Neutrophil (primary cell): ENCODE measurements at regions not wholly inside any gene's neighbourhood (a gene's known extent, or its start where the extent isn't known, plus 50 kb on each side); places are given as distances from the start of the nearest gene placed in this dataset.

ENCODE experiments used
- H3K27ac ChIP-seq: fragments of 200-600 bp; sonication (generic); 2 replicates; pipeline ENCODE4 v1.5.1; 2016; ENCODE audit warnings: mild to moderate bottlenecking, moderate library complexity
- H3K27me3 ChIP-seq: fragments of 200-600 bp; sonication (generic); 2 replicates; pipeline ENCODE4 v1.6.0; 2016; ENCODE audit warnings: mild to moderate bottlenecking
- H3K36me3 ChIP-seq: fragments of 200-600 bp; sonication (generic); 2 replicates; pipeline ENCODE4 v1.5.1; 2017
- H3K4me1 ChIP-seq, 2 experiments: fragments of 200-600 bp in 1 of 2; sonication (generic) in 1 of 2; 1 replicate in 1 of 2; 2 replicates in 1 of 2; pipeline versions ENCODE4 v1.5.1 to v1.6.1; 2013 to 2016; ENCODE audit warnings: low read depth in 1 of 2, low read length in 1 of 2, mild to moderate bottlenecking in 1 of 2, moderate library complexity in 1 of 2; ENCODE audit not compliant: control insufficient read depth in 1 of 2, insufficient read depth in 1 of 2
- H3K4me3 ChIP-seq, 2 experiments: fragments of 200-600 bp in 1 of 2; sonication (generic) in 1 of 2; 1 replicate in 1 of 2; 2 replicates in 1 of 2; pipeline ENCODE4 v1.5.1; 2013 to 2016; ENCODE audit warnings: low read depth in 1 of 2, low read length in 1 of 2, mild to moderate bottlenecking in 1 of 2, moderate library complexity in 1 of 2
- H3K9me3 ChIP-seq: fragments of 200-600 bp; sonication (generic); 2 replicates; pipeline ENCODE4 v1.5.1; 2016
- TF ChIP-seq, protein P1 (sequence below): fragments of 200-600 bp; sonication (generic); IDR thresholded peaks from 2 replicates; pipeline ENCODE4 v1.5.1; 2016; ENCODE audit warnings: antibody characterized with exemption

DNA sequence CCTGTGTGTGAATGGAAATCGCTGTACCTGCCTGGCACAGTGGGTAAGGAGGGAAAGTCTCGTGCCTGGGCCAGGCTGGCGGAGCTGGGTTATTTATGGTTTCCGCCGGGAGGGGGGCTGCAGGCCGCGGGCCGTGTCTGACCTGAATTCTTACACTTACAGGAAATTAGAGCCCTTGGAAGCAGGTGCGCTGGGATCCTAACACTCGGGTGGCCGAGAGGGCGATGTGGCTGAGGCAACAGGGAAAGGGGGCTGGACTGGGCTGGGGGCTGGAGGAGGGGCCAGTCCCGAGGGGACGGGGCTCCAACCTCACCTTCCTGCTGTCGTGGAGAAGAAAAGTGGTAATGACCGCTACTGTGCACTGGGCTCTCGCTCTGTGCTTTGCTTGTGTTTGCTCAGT lies 109.4 kb upstream of the WNT4 start:
- Histone ChIP-seq H3K9me3 (no peaks in the 10 kb centered on the region), H3K4me3 (no peak overlapping the region), H3K4me1 (no peaks in the 10 kb centered on the region), H3K27ac (no peak overlapping the region), H3K36me3 (no peaks in the 10 kb centered on the region), H3K27me3 (peaks cover 35% of the 10 kb centered on the region)
- TF ChIP-seq, protein P1, sequence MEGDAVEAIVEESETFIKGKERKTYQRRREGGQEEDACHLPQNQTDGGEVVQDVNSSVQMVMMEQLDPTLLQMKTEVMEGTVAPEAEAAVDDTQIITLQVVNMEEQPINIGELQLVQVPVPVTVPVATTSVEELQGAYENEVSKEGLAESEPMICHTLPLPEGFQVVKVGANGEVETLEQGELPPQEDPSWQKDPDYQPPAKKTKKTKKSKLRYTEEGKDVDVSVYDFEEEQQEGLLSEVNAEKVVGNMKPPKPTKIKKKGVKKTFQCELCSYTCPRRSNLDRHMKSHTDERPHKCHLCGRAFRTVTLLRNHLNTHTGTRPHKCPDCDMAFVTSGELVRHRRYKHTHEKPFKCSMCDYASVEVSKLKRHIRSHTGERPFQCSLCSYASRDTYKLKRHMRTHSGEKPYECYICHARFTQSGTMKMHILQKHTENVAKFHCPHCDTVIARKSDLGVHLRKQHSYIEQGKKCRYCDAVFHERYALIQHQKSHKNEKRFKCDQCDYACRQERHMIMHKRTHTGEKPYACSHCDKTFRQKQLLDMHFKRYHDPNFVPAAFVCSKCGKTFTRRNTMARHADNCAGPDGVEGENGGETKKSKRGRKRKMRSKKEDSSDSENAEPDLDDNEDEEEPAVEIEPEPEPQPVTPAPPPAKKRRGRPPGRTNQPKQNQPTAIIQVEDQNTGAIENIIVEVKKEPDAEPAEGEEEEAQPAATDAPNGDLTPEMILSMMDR: no peak

DNA sequence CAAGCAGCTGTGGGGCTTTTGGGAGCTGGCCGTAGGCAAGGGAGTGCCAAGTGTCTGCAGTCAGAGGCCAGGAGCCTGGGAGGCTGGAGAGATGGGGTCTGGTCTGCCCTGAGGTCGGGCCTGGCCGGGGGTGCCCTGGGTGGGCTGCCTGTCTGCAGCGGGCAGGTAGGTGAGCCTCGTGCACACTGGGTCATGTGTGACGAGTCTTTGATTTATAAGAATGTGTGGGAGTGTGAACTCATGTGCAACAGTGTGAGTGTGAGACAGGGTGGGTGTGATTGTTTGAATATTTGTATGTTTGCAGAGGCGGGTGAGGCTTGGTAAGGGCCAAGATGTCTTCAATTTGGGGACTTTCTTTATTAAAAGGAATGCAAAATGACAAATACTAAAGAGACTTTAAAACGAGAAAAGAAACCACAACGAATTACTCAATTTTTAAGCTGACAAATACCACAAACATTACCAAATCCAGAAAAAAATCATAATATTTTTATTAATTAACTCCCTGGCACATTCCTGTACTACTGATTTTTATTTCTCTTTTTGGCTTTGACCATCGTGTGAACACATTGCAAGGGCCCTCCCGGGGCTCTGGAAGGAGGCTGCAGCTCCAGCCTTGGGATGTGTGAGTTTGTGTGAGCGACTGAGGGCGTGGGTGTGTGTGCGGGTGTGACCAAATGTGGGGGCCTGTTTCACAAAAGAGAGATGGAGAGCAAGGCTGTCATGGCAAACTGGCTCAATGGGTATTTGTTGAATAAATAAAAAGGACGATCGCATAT lies 110.3 kb upstream of the WNT4 start:
- Histone ChIP-seq H3K27me3 (peaks cover 31% of the 10 kb centered on the region), H3K4me1 (no peaks in the 10 kb centered on the region), H3K4me3 (no peak overlapping the region), H3K9me3 (no peaks in the 10 kb centered on the region), H3K27ac (no peak overlapping the region), H3K36me3 (no peaks in the 10 kb centered on the region)
- TF ChIP-seq, protein P1: no peak

DNA sequence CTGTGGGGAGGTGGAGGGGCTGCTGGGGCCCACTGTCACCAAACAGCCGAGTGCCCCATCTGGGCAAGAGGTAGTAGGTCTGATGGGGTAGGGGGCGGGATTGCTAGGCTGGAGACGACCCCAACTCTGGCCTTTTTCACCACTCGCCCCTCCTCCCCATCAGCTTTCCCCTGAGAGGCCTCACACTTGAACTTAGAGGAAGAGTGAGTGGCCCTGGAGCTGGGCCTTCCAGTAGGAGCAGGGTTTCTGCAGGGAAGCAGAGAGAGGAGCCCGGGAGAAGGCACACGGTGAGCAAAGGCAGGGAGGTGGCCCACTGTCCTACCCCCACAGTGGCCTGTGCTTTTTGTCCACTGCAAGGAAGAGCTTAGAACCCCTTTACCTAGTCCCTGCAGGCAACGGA lies 111.9 kb upstream of the WNT4 start:
- Histone ChIP-seq H3K27ac (no peak overlapping the region), H3K4me3 (no peak overlapping the region), H3K4me1 (no peaks in the 10 kb centered on the region), H3K36me3 (no peaks in the 10 kb centered on the region), H3K27me3 (peaks cover 24% of the 10 kb centered on the region), H3K9me3 (no peaks in the 10 kb centered on the region)
- TF ChIP-seq, protein P1: no peak

DNA sequence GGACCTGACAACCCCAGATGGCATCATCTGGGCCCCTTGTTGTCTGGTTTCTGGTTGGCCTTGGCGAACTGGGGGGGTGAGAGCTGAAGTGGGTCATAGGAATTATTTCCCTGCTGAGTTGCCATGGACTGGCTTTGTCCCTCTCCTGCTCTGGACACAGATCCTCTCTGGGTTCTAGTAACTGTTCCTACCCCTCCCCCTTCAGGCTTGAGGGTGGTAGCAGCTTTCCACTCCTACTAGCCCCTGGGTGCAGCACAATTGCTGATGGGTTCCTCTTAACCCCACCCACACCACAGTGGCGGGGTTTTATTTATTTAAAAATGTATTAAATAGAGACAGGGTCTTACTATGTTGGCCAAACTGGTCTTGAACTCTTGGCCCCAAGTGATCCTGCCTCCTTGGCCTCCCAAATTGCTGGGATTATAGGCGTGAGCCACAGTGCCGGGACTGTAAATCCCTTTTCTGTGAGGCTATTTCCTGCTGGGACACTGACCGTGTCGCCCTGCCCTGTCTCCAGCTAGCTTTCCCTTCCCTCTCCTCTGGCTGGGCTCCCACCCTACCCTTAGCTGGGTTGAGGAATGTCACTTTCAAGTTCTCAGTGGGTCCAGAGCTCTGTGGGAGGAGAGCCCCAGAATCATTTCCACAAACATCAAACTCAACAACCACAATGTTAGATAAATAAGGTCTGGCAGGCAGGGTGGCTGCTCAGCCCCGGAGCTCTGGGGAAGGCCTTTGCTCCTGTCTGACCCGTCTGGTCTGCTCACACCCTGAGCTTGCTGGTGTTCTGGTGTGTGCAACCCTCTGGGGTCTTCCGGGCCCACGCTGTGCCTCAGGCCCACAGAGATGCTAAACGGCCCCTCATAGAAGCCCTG lies 112.7 kb upstream of the WNT4 start:
- no peaks in the 10 kb centered on the region for H3K36me3 ChIP-seq
- H3K4me1 ChIP-seq: no peaks in the 10 kb centered on the region
- no peak overlapping the region for H3K4me3 ChIP-seq
- peaks cover 24% of the 10 kb centered on the region for H3K27me3 ChIP-seq
- no peaks in the 10 kb centered on the region for H3K9me3 ChIP-seq
- no peak overlapping the region for H3K27ac ChIP-seq
- TF ChIP-seq, protein P1: no peak

DNA sequence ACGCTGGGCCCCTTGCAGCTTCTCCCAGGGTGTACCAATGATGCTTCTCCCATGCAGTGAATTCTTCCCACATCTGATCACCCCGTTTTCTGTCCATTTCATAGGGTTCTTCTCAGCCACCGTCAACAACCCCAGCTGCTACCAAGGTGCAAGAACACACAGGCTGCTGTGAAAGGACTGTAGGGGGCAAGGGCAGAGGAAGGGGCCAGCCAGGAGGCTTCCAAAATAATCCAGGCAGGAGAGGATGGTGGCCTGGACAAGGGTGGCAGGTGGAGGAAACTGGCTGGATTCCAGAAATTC lies 113.3 kb upstream of the WNT4 start:
- Histone ChIP-seq H3K4me1 (no peaks in the 10 kb centered on the region), H3K4me3 (no peak overlapping the region), H3K9me3 (no peaks in the 10 kb centered on the region), H3K27me3 (peaks cover 19% of the 10 kb centered on the region), H3K27ac (no peak overlapping the region), H3K36me3 (no peaks in the 10 kb centered on the region)
- TF ChIP-seq, protein P1: no peak
